22Rv1 (cell line): ENCODE measurements at regions not wholly inside any gene's neighbourhood (a gene's known extent, or its start where the extent isn't known, plus 50 kb on each side); places are given as distances from the start of the nearest gene placed in this dataset.
"Not testable (repeated sequence)": the region's sequence is repeated elsewhere in the genome, so short reads cannot be mapped to it uniquely, and the experiment has no call there.

Experiments
- H3K27ac ChIP-seq: fragments of 450-650 bp; 2 replicates; pipeline ENCODE4 v1.5.1; 2017
- ZFX ChIP-seq: fragments of 450-650 bp; IDR thresholded peaks from 2 replicates; pipeline ENCODE4 v1.6.1; 2017; ENCODE audit warnings: antibody characterized with exemption, borderline replicate concordance
- TF ChIP-seq, protein P1 (sequence below): fragments of 450-650 bp; IDR thresholded peaks from 2 replicates; pipeline ENCODE4 v1.5.1; 2017; ENCODE audit warnings: mild to moderate bottlenecking

GRCh38 chr2:228786901-228787300 lies 484.2 kb downstream of the PID1 start:
- TF ChIP-seq ZFX, result no peak
- TF ChIP-seq, protein P1, sequence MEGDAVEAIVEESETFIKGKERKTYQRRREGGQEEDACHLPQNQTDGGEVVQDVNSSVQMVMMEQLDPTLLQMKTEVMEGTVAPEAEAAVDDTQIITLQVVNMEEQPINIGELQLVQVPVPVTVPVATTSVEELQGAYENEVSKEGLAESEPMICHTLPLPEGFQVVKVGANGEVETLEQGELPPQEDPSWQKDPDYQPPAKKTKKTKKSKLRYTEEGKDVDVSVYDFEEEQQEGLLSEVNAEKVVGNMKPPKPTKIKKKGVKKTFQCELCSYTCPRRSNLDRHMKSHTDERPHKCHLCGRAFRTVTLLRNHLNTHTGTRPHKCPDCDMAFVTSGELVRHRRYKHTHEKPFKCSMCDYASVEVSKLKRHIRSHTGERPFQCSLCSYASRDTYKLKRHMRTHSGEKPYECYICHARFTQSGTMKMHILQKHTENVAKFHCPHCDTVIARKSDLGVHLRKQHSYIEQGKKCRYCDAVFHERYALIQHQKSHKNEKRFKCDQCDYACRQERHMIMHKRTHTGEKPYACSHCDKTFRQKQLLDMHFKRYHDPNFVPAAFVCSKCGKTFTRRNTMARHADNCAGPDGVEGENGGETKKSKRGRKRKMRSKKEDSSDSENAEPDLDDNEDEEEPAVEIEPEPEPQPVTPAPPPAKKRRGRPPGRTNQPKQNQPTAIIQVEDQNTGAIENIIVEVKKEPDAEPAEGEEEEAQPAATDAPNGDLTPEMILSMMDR, result no peak

GRCh38 chr2:228782281-228782680 lies 488.8 kb downstream of the PID1 start:
- TF ChIP-seq, protein P1, result no peak
- no peak for TF ChIP-seq ZFX
- no peak overlapping the region for H3K27ac ChIP-seq

More at GRCh38 chr2:228786901-228787300, 484.2 kb downstream of the PID1 start:
- H3K27ac ChIP-seq, result no peak overlapping the region

DNA sequence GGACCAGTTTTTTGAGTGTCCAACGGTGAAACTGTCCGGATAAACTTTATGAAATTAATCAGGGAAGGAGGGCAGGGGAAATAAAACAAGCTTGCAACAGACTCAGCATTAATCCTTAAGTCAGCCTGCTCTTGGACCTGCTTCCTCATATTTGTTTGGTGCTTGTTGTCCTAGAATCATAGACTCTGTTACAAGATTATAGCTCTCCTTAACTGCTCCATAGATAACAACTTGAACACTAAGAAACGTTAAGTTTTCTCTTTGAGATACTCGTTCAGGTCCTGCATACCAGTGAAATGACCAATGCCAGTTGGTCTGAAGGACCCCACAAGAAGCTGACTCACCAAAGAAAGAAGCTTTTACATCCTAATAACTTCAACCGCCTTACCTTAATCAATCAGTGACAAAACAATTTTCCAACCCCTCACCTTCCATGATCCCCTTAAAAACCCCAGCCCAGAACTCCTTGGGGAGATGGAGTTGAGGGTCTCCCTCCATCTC lies 493.2 kb downstream of the PID1 start:
- no peak overlapping the region for H3K27ac ChIP-seq
- TF ChIP-seq ZFX, result no peak
- TF ChIP-seq, protein P1, result no peak

DNA sequence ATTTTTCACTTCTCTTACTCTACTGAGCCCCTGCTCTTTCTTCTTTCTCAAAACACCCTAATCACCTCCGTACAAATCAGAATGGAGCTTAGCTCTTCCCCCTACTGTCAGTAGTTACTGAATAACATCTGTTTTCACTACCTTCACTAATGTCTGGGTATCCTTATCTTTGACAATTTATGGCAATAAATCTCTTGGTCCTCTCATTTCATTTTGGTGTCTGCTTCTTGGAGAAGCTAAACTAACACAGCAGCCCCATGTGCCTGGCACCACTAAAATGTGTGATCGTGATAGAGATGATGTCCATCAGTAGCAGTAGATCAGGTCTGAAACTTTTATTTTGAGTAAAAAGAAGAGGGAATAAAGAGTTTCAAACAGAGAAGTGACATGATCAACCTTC lies 496.5 kb downstream of the PID1 start:
- H3K27ac ChIP-seq, result no peak overlapping the region
- TF ChIP-seq ZFX, result no peak
- TF ChIP-seq, protein P1, result no peak

GRCh38 chr2:228771774-228772173 lies 499.3 kb downstream of the PID1 start:
- TF ChIP-seq, protein P1, result no peak
- no peak for TF ChIP-seq ZFX
- H3K27ac ChIP-seq, result no peak overlapping the region

GRCh38 chr2:228771315-228771714 lies 499.8 kb downstream of the PID1 start:
- H3K27ac ChIP-seq, result no peak overlapping the region
- TF ChIP-seq, protein P1, result no peak
- TF ChIP-seq ZFX, result no peak

GRCh38 chr2:228768818-228769217 lies 502.3 kb downstream of the PID1 start:
- TF ChIP-seq, protein P1, result no peak
- H3K27ac ChIP-seq, result no peak overlapping the region

DNA sequence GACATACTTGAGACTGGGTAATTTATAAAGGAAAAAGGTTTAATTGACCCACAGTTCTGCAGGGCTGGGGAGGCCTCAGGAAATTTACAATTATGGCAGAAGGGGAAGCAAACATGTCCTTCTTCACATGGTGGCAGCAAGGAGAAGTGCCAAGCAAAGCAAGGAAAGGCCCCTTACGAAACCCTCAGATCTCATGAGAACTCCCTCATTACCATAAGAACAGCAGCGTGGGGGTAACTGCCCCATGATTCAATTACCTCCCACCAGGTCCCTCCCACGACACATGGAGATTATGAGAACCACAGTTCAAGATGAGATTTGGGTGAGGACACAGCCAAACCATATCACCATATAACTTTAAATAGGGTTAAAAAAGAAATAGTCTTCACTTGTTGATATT lies 502.9 kb downstream of the PID1 start:
- H3K27ac ChIP-seq, result not testable (repeated sequence)
